GM19468 (cell line): ENCODE measurements at regions not wholly inside any gene's neighbourhood (a gene's known extent, or its start where the extent isn't known, plus 50 kb on each side); places are given as distances from the start of the nearest gene placed in this dataset.
"Not testable (repeated sequence)": the region's sequence is repeated elsewhere in the genome, so short reads cannot be mapped to it uniquely, and the experiment has no call there.

Experiments
- ATAC-seq: cut with Tn5 transposase; IDR thresholded peaks from one replicate; pipeline ENCODE4 v1.9.1; 2021; ENCODE audit warnings: mild to moderate bottlenecking, moderate library complexity, moderate number of reproducible peaks; ENCODE audit not compliant: unreplicated experiment; ENCODE audit errors: extremely low read depth

- ATAC-seq = no peak
These were observed 142.8 kb downstream of the NECTIN1 start for GRCh38 chr11:119586181-119586580.

DNA sequence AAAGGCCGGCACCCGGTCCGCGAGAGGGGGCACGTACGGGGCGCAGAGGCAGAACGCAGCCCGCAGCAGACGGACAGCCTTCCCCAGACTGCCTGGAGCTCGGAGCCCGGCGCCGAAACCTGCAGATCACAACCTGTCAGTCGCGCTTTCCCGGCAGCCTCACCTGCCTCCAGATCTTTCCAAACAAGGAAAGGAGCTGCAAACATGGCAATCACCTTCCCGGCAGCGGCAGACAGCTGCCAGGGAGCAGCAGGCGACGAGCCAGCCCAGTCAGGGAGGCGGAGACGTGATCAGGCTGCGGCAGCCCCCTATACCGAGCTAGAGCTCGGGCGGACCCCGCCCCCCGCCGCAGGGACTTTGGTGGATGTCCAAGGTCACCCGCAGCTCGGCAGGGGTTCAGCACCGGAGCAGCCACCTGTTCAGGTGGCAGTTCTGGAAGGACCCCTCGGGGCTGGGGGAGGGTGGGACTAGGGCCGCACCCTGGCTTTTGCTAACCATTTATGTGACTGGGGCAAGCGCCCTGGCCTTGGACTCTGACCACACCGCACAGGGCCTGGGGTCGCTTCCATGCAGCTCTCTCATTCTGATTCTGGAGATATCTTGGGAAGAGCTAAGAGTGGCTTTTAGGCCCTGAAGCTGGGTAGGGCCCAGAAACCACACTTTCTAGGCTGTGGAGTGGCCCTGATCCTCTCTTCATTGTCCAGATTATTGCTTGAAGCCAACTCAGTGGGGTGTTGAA is 143.8 kb downstream of the NECTIN1 start:
- ATAC-seq = no peak

DNA sequence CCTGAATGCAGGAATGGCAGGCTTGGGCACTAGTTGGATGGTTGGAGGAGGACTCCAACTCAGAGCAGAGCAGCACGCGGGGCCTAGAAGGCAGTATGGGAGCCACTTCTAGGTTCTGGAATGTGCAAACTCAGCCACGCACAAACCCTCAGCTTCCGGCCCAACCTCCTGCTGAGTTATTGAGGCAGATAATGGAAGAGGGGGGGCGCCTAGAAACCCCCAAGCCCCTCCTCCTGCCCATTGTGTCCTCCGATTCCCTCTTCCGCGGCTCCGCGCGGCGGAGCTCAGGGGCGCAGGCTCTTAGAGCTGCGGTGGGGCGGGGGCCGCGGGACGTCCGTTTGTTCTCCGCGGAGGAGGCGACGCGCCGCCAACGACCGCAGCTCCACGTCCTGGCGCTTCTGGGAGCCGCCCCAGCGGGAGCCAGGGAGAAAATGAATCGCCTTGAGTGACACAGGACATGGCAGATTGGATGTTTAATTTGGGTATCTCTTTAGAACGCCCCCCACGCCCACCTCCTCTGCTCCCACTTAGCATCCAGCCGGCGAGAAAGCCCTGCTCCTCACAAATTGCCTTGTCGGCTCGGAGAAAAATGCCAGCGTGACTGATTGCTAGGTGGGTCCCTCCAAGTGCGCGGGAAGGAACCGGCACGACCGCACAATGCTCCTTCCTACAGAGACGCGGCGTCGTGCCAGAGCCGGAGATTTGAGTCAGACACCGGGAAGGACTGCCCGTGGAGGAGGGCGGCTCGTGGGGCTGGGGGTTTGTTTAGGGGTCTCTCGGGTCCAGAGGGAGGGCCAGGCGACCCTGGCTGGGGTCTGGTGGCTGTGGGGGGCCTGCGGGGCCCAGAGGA is 144.6 kb downstream of the NECTIN1 start:
- ATAC-seq = no peak

DNA sequence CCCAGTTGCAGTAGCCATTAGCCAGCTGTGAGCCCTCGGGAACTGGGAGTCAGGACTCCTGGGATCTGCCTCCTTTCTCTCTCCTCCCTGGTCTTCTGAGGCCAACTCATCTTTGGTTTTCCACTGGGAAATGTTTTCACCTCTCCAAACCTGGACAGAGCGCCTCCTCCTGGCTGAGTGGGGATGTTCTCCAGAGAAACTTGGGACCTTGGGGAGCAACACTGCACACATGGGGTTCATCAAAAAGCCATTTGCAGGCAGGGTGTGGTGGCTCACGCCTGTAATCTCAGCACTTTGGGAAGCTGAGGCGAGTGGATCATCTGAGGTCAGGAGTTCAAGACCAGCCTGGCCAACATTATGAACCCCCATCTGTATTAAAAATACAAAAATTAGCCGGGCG is 145.4 kb downstream of the NECTIN1 start:
- no peak for ATAC-seq

- not testable (repeated sequence) for ATAC-seq
These were observed 147.6 kb downstream of the NECTIN1 start for GRCh38 chr11:119581396-119581795.

DNA sequence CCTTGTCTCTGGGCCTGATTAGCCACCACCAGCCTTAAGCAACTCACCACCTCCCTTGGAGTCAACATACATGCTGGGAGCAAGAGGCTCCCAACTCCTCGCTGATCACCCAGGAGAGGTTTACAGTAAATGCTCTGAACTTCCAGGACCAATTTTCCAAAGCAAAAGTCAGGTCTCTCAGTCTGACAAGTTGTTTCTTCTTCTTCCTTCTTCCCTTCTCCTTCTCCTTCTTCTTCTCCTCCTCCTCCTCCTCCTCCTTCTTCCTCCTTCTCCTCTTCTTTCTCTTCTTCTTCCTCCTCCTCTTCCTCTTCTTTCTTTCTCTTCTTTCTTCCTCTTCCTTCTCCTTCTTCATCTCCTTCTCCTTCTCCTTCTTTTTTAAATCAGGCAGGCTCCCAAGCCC is 148.2 kb downstream of the NECTIN1 start:
- no peak for ATAC-seq

DNA sequence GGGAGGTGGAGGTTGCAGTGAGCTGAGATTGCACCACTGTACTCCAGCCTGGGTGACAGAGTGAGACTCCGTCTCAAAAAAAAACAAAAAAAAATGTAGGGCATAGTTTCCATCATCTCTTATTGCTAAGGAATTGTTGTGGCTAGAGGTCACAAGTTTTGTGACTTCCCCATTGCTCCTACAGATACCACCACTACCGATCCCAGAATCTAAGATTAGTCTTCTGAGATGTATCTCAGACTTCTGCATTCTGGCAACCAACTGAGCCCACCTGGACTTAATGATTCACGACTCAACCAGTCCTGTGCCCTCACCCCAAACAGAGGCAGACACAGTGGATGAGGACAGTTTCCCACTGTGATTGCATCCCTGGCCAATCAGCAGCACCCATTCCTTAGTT is 148.9 kb downstream of the NECTIN1 start:
- no peak for ATAC-seq

DNA sequence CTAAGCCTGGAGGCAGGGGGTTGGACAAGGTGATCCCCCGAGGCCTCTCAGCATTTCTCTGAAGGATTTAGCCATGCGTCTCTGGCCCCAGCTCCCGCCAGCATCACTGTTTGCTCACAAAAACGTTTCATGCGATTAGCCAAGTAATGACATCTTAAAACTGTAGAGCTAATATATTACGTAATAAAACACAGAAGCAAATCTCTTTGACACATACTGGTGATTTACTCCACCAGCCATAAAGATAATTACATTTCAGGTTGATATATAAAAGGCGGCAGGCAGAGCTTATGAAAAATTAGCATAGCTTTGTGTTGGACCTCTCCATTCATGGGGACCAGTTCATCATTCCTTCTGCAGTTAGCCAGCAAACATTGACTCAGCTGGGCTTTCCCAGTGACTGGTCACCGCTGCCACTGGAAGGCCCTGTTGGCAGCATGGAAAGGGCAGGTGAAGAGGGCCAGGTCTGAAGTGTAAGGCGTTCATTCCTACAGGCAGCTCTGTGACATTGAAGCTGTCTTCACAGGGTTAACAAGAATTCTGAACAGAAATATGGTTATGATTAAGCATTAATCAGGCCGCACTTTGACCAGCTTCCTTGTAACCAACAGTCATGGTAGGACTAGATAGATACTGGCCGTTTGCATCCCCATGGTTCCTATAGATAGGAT is 150.3 kb downstream of the NECTIN1 start:
- no peak for ATAC-seq

- no peak for ATAC-seq
These were observed 150.9 kb upstream of the THY1 start for GRCh38 chr11:119573858-119574257.

GRCh38 chr11:119572481-119573424 is 149.8 kb upstream of the THY1 start:
- ATAC-seq = no peak

DNA sequence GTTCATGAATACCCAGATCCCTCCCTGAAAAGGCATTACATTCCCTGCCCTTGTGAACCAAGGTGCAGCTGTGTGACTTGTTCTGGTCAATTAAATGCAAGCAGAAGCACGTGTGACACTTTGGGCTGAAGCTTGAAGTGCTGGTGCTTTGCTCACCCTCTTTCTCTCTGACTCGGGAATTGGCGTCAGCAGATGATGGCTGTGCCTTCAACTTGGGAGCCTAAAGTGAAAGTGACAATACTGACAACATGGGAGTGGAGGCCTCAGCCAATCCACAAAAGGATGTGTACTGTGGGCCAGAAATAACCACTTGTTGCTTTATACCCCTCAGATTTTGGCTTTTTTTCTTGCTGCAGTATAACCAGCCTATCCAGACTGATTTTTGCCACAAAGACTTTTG is 148.3 kb upstream of the THY1 start:
- ATAC-seq = no peak

DNA sequence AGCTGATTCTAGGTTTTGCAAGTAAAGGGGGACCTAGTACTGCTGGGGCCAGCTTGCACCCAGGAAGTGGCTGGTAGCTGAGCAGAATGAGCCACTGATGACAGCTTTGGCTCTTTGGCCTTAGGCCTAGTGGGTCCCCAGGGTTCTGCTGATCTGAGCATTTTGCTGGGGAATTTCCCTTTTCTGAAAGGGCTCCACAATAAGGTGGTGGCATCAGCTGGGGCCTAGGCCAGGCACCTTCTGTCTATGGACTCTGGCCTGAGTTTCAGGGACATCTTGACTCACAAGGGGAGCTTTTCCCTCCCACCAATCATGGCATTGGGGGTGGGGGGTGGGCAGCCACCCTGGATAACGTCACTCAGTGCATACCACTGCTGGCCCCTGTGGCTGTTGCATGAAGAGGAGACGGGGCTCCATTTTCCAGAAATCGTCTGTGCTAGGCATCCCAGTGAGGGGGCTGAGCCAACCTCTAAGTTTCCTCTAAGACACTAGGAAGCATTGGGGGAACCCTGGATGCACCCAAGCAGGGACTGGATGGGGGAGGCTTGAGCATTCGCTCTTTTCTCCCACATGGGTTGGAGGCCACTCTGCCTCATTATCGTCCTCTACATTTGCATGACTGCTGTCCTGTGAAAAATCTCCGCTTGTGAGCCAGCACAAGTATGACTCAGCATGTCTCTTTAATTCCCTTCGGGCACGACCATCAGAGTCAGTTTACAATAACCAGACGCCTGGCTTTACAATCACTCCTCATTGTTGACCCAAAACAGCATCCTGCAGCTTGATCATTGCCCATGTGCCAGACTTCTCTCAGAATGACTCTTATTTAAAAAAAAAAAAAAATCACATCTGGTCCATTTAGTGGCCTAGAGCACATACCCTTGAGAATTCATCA is 145.0 kb upstream of the THY1 start:
- ATAC-seq = peak; percentile 46

DNA sequence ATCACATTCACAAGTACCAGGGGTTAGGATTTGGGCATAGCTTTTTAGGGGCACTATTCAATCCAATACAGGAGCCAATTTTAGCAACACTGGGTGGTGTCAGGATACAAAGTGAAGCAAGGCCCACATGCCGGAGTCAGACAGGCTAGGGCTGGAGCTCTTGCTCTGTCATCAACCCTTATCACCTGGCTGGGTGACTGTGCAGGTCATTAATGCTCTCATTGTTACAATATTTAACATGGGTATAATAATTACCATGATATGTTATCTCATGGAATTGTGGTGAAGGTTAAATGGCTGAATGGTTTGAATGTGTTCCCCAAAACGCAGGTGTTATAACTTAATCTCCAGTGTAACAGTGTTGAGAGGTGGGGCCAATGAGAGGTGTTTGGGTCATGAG is 143.3 kb upstream of the THY1 start:
- no peak for ATAC-seq

- ATAC-seq = not testable (repeated sequence)
These were observed 142.7 kb upstream of the THY1 start for GRCh38 chr11:119565693-119566092.

DNA sequence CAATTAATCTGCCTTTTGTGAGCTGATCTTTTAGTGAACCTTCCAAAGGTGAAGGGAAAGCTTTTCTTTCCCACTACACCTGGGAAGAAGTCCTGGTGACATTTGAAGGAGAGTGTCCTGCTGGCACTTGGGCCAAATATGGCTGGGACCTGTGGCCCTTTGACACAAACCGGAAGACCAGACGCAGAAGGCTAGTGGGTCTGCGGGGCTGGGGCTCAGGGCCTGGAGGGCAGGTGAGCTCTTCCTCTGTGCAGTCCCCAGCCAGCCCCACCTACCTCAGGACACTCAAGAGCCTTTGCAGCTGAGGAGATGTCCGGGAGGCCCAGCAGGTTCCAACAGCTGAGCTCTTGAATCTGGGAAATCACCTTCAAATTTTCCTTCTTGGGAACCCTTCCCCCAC is 138.0 kb upstream of the THY1 start:
- no peak for ATAC-seq

DNA sequence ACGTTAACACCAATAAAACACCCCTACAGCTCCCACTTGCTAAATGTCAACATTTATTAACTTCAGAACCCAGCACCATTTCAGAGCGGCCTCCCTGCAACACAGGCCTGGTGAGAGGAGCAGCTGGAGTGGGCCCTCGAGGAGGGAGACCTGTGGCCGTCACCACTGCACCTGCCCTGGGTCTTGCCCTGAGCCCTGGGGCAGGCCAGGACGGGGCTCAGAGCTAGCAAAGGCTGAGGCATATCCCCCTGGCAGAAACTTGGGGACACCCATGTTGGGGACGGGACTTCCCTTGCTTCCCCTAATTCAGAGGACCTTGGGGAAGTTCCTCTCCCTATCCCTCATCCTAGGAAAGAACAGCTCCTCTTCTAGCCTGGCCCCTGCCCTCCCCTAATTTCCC is 137.3 kb upstream of the THY1 start:
- no peak for ATAC-seq

DNA sequence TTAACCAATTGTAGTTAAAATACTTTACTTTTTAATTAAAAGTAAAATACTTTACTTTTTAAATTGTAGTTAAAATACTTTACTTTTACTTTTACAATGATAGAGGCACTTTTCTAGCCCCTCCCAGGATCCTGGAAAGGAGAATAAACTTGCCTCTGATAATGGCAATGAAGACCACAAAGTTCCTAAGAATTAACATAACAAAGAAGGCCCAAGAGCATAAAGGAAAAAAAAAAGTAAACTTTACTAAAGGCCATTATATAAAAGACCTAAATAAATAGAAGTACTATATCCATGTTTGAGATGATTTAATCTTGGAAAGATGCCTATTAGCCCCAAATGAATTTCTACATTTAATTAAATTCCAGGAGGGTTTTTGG is 129.1 kb upstream of the THY1 start:
- ATAC-seq = no peak

DNA sequence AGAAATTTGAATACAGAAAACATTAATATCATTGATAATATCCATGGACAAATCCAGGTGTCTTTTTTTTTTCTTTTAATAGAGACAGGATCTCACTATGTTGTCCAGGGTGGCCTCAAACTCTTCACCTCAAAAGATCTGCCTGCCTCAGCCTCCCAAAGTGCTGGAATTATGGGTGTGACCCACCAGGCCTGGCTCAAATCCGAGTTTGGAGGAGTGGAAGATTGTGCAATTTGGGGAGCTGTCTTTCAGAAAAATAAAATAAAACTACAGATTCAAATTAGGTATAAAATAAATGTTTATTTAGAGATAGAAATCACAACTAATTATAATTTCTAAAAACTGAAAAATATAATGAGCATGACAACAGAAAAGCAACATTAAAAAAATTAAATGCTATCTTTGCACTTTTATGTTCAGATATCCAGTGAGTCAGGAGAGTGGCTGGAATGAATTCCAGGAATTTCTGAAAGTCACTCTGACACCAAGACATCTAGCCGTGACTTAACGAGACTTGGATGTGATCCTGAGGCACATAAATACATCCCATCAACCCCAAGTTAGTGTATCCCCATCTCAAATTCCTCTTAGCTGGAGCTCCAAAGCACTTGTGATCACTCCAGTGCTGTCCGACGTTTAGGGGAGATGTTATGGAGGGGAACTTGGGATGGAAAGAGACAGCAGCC is 128.6 kb upstream of the THY1 start:
- ATAC-seq = no peak
